NCI-H1092 (cell line): ENCODE measurements at regions not wholly inside any gene's neighbourhood (a gene's known extent, or its start where the extent isn't known, plus 50 kb on each side); places are given as distances from the start of the nearest gene placed in this dataset.
"Not testable (repeated sequence)": the region's sequence is repeated elsewhere in the genome, so short reads cannot be mapped to it uniquely, and the experiment has no call there.

Experiments used
- DNase-seq: peaks from one replicate; lab custom pipeline; 2025; lab: John Stamatoyannopoulos, UW

DNA sequence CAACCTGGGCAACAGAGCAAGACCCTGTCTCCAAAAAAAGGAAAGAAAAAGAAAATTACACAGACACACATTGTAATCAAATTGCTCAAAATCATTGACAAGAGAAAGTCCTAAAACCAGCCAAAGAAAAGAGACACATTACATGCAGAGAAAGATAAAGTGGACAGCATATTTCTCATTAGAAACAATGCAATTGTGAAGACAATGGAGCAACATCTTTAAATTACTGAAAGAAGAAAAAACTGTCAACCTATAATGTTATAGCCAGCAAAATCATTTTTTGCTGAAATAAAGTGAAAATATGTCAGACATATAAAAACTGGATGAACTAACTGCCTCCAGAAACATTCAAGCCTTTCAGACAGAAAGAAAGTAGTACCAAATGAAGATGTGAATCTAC, 120.6 kb downstream of the TMEM167A start:
- no peak for DNase-seq

DNA sequence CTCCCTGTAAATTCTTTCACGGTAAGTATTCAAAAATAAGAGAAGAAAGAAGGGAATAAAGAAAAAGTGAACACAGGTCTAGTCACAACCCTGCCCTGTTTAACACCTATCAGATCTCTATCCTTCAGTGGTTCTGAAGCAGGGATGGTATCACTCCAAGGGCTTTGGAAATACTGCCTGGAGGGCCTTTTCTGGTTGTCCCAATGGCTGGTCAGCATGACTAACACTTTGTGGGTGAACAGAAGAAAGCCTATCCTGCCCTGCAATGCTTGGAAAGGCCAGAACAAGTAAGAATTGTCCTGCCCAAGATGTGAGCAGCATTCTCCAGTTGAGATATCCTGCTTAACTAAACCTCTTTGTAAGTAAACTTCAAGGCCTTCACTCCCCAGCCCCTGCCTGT, 124.9 kb downstream of the TMEM167A start:
- DNase-seq: no peak

DNA sequence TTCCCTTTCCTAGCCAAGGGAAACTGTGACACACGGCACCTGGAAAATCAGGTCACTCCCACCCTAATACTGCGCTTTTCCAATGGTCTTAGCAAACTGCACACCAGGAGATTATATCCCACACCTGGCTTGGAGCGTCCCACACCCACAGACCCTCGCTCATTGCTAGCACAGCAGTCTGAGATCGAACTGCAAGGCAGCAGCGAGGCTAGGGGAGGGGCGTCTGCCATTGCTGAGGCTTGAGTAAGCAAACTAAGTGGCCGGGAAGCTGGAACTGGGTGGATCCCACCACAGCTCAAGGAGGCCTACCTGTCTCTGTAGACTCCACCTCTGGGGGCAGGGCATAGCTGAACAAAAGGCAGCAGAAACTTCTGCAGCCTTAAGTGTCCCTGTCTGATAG, 132.9 kb downstream of the TMEM167A start:
- DNase-seq: not testable (repeated sequence)

GRCh38 chr5:82942083-82942881, 134.9 kb downstream of the TMEM167A start:
- DNase-seq: no peak

DNA sequence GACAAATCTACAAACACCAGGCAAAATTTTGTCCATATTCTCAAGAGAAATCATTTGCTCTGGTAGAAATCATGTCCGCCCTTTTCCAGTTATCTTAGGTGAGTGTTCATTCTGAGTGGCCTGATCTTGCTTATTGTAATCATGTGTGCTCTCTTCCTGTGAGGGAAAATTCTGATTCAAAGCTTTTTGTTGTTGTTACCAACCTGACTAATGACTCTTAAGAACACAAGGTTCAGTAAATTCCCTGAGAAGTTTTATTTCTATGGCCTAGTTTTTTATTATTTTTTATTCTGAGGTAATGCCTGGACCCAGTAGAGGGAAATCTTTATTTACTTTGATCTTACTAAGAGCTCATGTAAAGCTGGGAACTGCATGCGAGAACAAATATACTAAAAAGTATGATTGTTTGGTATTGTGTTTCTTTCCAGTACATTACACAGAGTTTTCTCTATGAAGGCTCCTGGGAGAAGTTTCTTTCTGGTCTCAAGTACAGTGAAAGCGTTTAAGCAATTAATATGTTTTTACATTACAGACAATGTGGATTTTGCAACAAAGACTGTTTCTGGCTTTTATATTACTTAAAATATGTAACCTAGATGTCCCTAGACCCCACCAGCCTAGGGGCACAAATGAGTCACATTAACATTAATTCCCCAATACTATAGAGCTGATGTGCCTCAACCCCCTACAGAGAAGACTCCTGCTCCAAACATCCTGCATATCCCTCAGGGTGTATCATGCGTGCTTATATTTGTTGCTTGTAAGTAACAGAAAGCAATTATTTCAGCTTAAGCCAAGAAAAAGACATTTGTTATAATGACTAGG, 138.1 kb downstream of the TMEM167A start:
- no peak for DNase-seq

DNA sequence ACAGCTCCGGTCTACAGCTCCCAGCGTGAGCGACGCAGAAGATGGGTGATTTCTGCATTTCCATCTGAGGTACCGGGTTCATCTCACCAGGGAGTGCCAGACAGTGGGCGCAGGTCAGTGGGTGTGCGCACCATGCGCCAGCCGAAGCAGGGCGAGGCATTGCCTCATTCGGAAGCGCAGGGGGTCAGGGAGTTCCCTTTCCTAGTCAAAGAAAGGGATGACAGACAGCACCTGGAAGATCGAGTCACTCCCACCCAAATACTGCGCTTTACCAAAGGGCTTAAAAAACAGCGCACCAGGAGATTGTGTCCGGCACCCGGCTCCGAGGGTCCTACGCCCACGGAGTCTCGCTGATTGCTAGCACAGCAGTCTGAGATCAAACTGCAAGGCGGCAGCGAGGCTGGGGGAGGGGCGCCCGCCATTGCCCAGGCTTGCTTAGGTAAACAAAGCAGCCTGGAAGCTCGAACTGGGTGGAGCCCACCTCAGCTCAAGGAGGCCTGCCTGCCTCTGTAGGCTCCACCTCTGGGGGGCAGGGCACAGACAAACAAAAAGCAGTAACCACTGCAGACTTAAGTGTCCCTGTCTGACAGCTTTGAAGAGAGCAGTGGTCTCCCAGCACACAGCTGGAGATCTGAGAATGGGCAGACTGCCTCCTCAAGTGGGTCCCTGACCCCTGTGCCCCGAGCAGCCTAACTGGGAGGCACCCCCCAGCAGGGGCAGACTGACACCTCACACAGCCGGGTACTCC, 144.5 kb downstream of the TMEM167A start:
- DNase-seq: not testable (repeated sequence)

- no peak for DNase-seq
Observed at GRCh38 chr5:82931110-82931509, 146.1 kb downstream of the TMEM167A start.

DNA sequence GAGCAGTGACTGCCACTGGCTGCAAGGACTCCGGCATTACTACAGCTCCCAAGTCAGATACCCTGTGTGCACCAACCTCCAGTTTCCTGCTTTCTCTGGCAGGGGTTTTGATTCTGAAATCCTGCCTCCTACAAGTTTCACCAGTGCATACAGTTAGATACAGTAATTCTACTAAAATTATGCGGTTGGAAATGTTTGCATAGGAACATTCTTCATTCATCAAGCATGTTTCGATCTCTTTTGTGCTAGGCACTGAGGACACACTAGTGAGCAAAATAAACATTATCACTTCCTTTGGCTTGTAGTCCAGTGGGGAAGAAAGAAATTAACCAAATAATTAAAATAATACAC, 152.2 kb downstream of the TMEM167A start:
- DNase-seq: no peak

GRCh38 chr5:82924226-82925060, 152.8 kb downstream of the TMEM167A start:
- DNase-seq: no peak

DNA sequence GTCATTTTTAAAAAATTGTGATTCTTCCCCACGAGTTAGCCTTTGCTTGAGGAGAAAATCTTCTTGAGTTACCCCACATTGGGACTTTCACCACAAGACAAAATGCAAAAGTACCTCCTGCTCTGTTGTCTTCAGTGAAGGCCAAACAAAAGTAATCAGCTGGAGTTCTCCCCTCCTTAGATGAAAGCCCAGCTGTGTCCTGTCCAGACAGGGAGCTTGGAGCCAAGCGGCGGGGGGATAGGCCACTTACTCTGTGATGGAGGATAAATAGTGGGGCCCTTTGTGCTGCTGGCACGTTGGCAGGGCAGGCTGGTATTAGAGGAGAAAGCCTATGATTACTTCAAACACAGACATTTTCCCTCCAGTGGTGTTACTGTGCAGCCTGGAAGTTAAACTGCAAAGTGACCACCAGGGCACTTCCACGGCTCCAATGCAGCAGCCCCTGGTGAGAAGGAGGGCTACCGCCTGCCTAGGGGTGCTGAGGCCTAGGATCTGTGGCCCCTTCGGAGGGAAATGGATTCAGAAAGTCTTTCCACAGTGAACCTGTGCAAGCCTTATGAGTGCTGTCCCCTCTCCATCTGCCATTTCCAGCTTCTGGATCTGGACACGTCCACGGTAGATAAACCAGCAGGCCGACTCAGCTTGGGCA, 155.0 kb downstream of the TMEM167A start:
- no peak for DNase-seq

DNA sequence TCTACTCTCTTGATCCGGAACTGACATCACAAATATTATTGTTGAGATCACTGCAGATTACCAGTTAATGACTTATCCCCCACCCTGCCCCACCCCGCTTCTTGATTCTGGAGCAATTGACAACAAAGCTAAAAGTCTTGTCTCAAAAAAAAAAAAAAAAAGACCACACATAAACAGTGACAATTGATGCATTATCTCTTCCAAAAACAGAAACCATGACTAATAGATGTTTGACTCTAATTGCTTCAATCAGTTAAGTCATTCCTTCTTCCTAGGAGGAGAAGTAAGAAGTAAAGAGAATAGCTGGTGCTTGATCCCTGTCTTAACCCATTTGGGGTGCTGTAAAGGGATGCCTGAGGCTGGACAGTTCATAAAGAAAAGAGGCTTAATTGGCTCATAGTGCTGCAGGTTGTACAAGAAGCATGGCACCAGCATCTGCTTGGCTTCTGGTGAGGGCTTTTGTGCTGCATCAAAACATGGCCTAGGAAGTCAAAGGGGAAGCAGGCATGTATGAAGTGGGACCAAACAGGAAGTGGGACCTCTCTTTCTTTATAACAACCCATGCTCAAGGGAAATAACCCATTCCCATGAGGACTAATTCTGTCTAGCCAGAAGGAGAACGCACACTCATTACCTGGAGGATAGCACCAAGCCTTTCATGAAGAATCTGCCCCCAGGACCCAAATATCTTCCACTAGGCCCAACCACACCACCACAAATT, 158.7 kb downstream of the TMEM167A start:
- no peak for DNase-seq

DNA sequence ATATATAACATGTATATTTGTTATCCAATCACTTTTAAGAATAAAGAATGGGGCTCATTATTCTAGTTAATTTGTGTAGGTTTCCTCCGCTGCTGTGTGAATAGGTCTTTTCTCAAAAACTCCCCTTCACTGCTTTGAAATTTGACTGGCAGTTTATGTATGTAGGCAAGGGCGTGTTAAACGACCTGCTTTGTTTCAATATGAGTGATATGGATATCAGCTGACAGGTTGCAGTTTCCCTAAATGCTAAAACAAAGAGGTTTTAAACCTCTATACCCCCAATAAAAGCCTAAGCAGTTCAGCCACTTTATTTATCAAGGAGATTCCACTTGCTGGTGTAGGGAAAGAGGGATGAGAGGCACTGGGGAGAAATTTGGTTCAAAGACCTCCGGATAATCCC, 159.6 kb downstream of the TMEM167A start:
- DNase-seq: no peak

- no peak for DNase-seq
Observed at GRCh38 chr5:82913971-82914370, 163.2 kb downstream of the TMEM167A start.

DNA sequence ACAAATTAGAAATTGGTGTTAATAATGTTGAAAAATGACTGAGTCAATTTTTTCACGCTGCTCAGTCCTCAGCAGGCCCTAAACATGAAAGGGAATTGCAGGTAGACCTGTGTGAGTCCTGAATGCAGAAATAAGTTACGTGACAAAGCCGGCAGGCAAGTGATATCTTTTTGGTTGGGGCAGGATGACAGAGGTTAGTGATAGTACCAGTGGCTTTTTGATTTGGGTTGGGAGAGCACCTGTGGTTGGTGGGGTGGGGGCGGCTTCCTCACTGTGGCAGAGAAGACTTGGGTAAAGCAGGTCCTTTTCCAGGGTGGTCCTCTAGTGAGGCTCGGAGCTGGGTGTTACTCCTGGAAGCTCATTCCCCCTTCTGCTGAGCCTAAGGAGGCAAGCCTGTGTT, 164.7 kb downstream of the TMEM167A start:
- no peak for DNase-seq

GRCh38 chr5:82911910-82912309, 165.3 kb downstream of the TMEM167A start:
- no peak for DNase-seq

DNA sequence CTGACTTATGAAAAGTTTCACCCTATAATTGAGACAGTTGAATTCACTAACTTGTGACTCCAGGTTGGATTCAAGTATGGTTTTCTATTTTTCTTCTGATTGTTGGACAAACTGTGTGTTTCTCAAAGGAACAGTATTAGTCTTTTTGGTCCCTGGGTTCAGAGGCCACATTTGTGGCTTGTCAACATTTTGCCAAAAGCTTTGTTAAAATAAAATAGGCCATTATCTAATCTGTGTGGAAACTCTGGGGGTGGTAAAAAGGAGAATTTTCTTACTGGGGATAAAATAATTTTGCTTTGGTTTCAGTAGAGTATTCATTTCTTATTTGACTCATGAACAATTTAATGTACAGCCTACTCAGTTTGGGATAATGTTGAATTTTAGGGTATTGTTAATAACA, 166.3 kb downstream of the TMEM167A start:
- DNase-seq: no peak

- DNase-seq: no peak
Observed at GRCh38 chr5:82910491-82910890, 166.7 kb downstream of the TMEM167A start.

DNA sequence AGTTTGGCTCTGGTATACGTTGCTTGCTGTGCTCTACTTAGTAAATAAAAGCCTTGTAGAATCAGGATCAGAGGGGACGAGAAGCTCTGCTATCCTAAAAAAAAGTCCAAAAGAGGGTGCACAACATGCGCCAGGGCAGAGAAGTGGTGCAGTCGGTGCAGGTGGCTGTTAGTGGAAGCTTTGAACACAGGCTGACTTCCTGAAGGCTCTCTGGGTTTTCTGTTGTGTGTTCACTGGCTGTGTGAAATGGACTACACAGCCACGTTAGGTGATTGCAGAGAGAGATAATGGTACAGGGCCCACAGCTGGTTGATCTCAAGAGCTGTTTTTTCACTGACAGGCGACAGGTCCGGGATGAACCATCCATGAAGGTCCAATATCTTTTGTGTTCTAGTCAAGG, 167.4 kb downstream of the TMEM167A start:
- no peak for DNase-seq

DNA sequence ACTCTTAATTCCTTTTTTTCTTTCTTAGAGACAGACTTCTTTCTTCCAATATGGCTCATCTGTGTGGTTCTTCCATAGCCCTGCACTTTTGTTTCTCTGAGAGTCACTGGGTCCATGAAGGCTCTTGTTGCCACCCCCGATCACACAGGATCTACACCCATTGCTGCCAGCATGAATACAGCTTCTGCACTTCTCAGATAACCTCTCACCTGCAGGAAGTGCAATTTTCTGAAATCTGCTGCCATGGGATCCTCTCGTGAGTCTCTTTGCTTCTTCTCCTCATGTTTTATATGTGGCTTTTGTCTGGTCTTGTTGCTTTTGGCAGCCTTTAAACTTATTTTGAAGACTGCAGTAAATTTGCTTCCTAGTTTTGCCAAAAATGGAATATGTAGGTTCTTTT, 171.2 kb downstream of the TMEM167A start:
- no peak for DNase-seq

GRCh38 chr5:82901281-82901888, 175.8 kb downstream of the TMEM167A start:
- DNase-seq: no peak
